ENCODE measurements at regions not wholly inside any gene's neighbourhood (a gene's known extent, or its start where the extent isn't known, plus 50 kb on each side); places are given as distances from the start of the nearest gene placed in this dataset.

DNA sequence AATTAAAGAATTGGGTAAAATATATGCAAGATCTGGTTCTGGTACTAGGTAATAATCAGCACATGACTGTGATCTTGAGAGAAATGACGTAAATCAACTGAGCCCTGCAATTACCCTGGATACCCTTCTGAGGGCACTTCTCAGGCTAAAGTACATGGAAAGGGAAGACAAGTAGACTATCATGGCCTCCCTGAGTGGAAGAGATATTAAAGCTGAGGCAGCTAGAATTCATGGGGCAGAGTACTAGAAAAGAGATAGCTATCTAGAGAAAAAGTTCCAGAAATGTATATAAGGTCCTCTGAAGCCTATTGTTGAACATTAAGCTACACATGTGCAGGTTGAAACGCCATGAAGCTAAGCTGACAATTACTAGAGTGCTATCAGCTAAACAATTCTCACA, 249.6 kb downstream of the NKX6-1 start:
- TF ChIP-seq, protein P1, sequence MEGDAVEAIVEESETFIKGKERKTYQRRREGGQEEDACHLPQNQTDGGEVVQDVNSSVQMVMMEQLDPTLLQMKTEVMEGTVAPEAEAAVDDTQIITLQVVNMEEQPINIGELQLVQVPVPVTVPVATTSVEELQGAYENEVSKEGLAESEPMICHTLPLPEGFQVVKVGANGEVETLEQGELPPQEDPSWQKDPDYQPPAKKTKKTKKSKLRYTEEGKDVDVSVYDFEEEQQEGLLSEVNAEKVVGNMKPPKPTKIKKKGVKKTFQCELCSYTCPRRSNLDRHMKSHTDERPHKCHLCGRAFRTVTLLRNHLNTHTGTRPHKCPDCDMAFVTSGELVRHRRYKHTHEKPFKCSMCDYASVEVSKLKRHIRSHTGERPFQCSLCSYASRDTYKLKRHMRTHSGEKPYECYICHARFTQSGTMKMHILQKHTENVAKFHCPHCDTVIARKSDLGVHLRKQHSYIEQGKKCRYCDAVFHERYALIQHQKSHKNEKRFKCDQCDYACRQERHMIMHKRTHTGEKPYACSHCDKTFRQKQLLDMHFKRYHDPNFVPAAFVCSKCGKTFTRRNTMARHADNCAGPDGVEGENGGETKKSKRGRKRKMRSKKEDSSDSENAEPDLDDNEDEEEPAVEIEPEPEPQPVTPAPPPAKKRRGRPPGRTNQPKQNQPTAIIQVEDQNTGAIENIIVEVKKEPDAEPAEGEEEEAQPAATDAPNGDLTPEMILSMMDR (IDR thresholded peaks at IDR 0.05), result no peak
- TF ChIP-seq POLR2A (IDR thresholded peaks at IDR 0.05; ENCODE audit: low read depth), result no peak
